ENCODE measurements at regions not wholly inside any gene's neighbourhood (a gene's known extent, or its start where the extent isn't known, plus 50 kb on each side); places are given as distances from the start of the nearest gene placed in this dataset.
"Not testable (repeated sequence)": the region's sequence is repeated elsewhere in the genome, so short reads cannot be mapped to it uniquely, and the experiment has no call there.

- DNase-seq: no peak
Measured at GRCh38 chr16:17983847-17984639, 352.5 kb downstream of the NPIPA8 start.

GRCh38 chr16:17983114-17983513 lies 353.4 kb downstream of the NPIPA8 start:
- no peak for DNase-seq

GRCh38 chr16:17977260-17977659 lies 359.3 kb downstream of the NPIPA8 start:
- no peak for DNase-seq

- DNase-seq: no peak
Measured at GRCh38 chr16:17972460-17972943, 364.0 kb downstream of the NPIPA8 start.

- DNase-seq: no peak
Measured at GRCh38 chr16:17970816-17971331, 365.7 kb downstream of the NPIPA8 start.

DNA sequence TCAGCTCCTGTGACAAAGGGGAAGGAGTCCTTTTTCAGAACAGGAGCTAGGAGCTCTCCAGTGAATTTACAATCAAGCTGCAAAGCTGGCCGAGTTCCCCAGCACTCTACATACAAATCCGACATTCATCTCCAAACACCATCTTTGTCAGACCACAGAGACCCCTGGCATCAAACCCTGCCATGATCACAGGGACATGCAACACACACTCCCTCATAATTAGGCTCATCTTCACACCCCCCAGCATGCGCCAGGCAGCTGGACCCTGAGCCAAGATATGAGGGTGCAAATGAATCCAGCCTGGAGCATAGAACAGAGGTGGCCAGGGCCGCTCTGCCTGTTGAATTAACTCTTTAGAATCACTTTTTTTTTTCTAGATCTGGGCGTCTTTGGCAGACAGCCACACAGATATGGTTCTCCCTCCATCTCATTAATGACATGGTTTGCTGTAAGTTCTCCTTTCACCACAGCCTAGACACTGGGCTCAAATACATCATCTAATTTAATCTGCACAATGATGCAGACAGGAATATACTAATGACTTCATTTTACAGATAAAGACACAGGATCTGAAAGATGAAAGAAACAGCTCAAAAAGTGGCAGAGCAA lies 366.3 kb downstream of the NPIPA8 start:
- no peak for DNase-seq

GRCh38 chr16:17965133-17965900 lies 371.2 kb downstream of the NPIPA8 start:
- no peak for DNase-seq

DNA sequence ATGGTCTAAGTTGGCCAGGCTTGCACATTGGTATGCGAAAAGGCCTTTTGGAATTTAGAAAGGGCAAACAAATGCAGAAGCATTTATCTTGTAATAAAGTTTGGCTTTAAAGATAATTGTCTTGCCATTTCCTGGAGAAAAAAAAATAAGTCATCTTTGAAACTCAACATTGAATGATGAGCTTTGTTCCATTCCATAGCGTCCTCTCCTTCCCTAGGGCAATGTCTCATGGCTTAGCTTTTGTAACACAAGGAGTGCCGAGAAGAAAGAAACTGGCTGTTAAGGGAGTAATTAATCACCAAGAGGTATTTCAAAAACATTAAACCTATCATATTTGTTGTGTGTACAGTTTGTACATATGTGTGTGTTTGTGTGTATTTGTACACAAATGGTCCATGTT lies 372.3 kb downstream of the NPIPA8 start:
- no peak for DNase-seq

GRCh38 chr16:17963185-17963836 lies 373.2 kb downstream of the NPIPA8 start:
- no peak for DNase-seq

GRCh38 chr16:17962726-17963125 lies 373.8 kb downstream of the NPIPA8 start:
- no peak for DNase-seq

DNA sequence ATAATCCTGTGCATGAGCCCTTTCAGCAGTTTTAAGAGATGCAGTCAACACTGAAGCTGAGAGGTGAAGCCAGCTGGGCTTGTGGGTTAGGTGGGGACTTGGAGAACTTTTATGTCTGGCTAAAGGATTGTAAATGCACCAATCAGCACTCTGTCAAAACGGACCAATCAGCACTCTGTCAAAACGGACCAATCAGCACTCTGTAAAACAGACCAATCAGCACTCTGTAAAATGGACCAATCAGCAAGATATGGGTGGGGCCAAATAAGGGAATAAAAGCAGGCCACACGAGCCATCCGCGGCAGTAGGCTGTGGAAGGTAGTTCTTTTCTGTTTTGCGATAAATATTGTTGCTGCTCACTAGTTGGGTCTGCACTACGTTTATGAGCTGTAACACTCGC lies 374.7 kb downstream of the NPIPA8 start:
- DNase-seq: not testable (repeated sequence)

DNA sequence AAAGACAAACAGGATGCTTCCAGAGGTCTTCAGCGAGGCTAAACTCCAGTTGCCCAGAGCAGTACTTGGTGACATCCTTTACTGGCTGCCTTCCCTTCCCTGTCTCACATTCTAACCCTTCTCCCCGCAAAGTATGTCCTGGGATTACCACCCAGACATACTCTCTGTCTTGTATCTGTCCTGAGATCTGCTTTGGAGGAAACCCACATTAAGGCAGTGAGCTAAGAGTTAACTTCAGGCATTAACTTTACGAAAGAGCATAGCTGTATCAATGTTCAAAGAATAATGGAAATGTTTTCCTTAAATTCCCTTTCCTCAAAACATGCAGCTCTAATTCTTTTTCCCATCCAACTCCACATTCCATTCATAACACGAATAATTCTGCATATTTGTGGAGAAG lies 385.2 kb downstream of the NPIPA8 start:
- DNase-seq: no peak

DNA sequence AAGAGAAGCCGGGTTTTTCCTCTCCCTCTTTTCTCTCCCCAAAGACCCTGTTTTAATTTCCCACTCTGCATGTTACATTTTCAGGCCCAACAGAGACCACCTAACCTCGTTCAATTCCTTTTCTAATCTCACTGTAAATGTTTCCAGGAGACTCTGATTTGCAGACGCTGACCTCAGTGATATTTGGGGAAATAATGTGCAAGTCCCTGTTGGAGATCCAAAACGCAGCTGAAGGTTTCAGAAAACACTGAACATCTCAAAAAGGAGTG lies 386.6 kb downstream of the NPIPA8 start:
- no peak for DNase-seq

GRCh38 chr16:17949141-17949981 lies 387.2 kb downstream of the NPIPA8 start:
- DNase-seq: no peak

DNA sequence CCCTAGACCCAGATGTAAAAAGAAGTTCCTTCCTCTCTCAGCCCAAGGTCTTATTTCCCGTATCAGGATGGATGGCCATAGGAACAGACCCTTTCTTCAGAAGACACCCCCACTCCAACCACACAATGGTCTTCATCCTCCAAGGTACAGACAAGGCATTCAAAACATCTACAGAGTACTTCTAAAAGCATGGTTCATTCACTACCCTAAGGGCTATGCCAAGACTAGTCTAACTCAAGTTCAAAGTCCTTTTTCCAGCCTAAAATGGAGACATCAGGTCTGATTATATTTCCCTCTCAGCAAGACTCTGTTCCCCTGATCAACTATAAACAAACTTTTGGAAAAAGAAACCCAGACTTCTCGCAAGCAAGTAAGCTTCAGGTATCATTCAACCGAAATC lies 388.9 kb downstream of the NPIPA8 start:
- no peak for DNase-seq

- no peak for DNase-seq
Measured at GRCh38 chr16:17947165-17947564, 389.4 kb downstream of the NPIPA8 start.

- no peak for DNase-seq
Measured at GRCh38 chr16:17945080-17945601, 391.4 kb downstream of the NPIPA8 start.

DNA sequence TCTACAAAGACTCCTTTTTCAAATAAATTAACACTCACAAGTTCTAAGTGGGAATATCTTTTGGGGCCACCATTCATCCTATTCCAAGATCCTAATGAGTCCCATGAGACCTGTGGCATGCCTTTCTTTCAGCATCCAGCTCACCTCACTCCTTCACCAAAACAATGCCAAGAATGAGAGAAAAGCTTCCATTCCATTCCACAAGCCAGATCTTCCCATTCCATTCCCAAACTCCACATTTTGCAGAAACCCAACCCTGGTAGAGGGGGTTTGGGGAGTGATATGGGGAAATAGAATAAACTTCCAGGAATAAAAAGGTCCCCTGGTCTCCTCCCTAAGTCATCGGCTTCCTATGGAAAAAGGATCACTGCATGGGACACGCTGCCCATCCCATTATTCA lies 392.2 kb downstream of the NPIPA8 start:
- no peak for DNase-seq

DNA sequence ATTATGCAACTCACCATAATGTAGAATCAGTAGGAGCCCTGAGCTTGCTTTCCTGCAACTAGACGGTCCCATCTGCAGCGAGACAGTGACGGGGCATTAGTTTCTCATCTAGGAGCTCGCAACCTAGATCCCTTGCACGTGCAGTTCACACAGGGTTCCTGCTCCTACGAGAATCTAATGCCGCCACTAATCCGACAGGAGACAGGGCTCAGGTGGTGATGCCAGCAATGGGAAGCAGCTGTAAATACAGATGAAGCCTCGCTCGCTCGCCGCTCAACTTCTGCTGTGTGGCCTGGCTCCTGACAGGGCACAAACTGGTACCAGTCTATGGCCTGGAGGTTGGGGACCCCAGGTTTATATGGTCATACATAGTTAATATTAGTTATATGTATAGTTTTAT lies 394.5 kb downstream of the NPIPA8 start:
- DNase-seq: no peak

- no peak for DNase-seq
Measured at GRCh38 chr16:17940584-17941364, 395.8 kb downstream of the NPIPA8 start.

DNA sequence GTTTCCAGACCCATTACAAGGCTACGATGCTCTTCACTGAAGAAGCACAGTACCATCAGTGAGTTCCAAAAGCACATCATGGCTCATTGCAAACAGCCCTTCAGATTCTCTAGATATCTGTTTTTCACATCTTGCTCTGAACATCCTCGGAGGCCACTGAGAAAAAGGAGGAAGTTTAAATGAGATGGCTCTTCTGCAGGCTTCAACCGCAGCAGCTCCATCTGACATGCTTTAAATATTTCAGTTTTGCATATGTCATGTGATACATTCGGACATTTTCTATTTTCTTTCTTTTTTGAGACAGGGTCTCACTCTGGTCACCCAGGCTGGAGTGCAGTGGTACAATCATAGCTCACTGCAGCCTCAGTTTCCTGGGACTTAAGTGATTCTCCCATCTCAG lies 396.8 kb downstream of the NPIPA8 start:
- no peak for DNase-seq

All from occipital lobe (tissue), 1 donor.